ENCODE measurements at regions not wholly inside any gene's neighbourhood (a gene's known extent, or its start where the extent isn't known, plus 50 kb on each side); places are given as distances from the start of the nearest gene placed in this dataset.

DNA sequence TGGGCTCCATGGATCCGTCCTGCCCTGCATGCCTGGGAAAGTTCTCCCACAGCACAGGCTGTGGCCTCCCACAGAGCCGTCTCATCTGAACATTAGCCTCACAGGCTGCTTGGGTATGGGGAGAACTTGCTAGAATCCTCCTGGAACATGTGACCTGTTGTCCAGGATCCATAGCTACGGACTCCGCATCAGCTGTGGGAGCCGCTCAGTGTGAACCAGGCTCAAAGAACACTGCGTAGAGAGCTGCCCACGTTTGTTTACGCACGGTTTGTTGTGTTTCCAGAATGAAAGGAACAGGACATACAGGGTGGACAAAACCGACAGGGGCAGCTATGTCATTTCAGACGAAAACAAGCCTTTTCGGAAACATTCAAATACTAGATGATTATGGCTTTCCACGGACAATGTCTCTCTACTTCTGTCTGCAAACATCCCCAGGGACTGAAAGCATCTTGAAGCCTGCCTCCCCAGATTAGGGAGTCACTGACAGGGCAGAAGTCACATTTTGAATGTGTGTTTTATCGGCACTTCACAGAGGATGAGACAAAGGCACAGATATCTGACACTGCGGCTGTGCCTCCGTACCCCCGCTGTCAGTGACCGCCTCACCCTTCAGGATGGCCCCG, 390.3 kb downstream of the GADD45G start (continued):
- TF ChIP-seq, protein P1, sequence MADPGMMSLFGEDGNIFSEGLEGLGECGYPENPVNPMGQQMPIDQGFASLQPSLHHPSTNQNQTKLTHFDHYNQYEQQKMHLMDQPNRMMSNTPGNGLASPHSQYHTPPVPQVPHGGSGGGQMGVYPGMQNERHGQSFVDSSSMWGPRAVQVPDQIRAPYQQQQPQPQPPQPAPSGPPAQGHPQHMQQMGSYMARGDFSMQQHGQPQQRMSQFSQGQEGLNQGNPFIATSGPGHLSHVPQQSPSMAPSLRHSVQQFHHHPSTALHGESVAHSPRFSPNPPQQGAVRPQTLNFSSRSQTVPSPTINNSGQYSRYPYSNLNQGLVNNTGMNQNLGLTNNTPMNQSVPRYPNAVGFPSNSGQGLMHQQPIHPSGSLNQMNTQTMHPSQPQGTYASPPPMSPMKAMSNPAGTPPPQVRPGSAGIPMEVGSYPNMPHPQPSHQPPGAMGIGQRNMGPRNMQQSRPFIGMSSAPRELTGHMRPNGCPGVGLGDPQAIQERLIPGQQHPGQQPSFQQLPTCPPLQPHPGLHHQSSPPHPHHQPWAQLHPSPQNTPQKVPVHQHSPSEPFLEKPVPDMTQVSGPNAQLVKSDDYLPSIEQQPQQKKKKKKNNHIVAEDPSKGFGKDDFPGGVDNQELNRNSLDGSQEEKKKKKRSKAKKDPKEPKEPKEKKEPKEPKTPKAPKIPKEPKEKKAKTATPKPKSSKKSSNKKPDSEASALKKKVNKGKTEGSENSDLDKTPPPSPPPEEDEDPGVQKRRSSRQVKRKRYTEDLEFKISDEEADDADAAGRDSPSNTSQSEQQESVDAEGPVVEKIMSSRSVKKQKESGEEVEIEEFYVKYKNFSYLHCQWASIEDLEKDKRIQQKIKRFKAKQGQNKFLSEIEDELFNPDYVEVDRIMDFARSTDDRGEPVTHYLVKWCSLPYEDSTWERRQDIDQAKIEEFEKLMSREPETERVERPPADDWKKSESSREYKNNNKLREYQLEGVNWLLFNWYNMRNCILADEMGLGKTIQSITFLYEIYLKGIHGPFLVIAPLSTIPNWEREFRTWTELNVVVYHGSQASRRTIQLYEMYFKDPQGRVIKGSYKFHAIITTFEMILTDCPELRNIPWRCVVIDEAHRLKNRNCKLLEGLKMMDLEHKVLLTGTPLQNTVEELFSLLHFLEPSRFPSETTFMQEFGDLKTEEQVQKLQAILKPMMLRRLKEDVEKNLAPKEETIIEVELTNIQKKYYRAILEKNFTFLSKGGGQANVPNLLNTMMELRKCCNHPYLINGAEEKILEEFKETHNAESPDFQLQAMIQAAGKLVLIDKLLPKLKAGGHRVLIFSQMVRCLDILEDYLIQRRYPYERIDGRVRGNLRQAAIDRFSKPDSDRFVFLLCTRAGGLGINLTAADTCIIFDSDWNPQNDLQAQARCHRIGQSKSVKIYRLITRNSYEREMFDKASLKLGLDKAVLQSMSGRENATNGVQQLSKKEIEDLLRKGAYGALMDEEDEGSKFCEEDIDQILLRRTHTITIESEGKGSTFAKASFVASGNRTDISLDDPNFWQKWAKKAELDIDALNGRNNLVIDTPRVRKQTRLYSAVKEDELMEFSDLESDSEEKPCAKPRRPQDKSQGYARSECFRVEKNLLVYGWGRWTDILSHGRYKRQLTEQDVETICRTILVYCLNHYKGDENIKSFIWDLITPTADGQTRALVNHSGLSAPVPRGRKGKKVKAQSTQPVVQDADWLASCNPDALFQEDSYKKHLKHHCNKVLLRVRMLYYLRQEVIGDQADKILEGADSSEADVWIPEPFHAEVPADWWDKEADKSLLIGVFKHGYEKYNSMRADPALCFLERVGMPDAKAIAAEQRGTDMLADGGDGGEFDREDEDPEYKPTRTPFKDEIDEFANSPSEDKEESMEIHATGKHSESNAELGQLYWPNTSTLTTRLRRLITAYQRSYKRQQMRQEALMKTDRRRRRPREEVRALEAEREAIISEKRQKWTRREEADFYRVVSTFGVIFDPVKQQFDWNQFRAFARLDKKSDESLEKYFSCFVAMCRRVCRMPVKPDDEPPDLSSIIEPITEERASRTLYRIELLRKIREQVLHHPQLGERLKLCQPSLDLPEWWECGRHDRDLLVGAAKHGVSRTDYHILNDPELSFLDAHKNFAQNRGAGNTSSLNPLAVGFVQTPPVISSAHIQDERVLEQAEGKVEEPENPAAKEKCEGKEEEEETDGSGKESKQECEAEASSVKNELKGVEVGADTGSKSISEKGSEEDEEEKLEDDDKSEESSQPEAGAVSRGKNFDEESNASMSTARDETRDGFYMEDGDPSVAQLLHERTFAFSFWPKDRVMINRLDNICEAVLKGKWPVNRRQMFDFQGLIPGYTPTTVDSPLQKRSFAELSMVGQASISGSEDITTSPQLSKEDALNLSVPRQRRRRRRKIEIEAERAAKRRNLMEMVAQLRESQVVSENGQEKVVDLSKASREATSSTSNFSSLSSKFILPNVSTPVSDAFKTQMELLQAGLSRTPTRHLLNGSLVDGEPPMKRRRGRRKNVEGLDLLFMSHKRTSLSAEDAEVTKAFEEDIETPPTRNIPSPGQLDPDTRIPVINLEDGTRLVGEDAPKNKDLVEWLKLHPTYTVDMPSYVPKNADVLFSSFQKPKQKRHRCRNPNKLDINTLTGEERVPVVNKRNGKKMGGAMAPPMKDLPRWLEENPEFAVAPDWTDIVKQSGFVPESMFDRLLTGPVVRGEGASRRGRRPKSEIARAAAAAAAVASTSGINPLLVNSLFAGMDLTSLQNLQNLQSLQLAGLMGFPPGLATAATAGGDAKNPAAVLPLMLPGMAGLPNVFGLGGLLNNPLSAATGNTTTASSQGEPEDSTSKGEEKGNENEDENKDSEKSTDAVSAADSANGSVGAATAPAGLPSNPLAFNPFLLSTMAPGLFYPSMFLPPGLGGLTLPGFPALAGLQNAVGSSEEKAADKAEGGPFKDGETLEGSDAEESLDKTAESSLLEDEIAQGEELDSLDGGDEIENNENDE (IDR thresholded peaks at IDR 0.05; ENCODE audit: insufficient replicate concordance, low read length), result no peak
- no peak for TF ChIP-seq SIN3A (conservative IDR thresholded peaks at IDR 0.05 in 1 of 2, IDR thresholded peaks at IDR 0.05 in 1 of 2; ENCODE audit: low read depth in 1 of 2, low read length in 2 of 2)
- TF ChIP-seq SAP30 (IDR thresholded peaks at IDR 0.05; ENCODE audit: insufficient read depth, insufficient replicate concordance, low read length), result no peak
- no peak for TF ChIP-seq ZNF274 (IDR thresholded peaks at IDR 0.05; ENCODE audit: borderline replicate concordance, extremely low read depth, low read length)
- no peak for TF ChIP-seq POLR2A (IDR thresholded peaks at IDR 0.05; ENCODE audit: control extremely low read depth in 1 of 2, low read depth in 2 of 2, low read length in 2 of 2)
- TF ChIP-seq, protein P2, sequence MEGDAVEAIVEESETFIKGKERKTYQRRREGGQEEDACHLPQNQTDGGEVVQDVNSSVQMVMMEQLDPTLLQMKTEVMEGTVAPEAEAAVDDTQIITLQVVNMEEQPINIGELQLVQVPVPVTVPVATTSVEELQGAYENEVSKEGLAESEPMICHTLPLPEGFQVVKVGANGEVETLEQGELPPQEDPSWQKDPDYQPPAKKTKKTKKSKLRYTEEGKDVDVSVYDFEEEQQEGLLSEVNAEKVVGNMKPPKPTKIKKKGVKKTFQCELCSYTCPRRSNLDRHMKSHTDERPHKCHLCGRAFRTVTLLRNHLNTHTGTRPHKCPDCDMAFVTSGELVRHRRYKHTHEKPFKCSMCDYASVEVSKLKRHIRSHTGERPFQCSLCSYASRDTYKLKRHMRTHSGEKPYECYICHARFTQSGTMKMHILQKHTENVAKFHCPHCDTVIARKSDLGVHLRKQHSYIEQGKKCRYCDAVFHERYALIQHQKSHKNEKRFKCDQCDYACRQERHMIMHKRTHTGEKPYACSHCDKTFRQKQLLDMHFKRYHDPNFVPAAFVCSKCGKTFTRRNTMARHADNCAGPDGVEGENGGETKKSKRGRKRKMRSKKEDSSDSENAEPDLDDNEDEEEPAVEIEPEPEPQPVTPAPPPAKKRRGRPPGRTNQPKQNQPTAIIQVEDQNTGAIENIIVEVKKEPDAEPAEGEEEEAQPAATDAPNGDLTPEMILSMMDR (IDR thresholded peaks at IDR 0.05; ENCODE audit: control extremely low read depth in 1 of 3, insufficient read depth in 1 of 3, low read depth in 1 of 3, low read length in 3 of 3), result no peak

Measured in H1 (cell line).